ENCODE measurements at regions not wholly inside any gene's neighbourhood (a gene's known extent, or its start where the extent isn't known, plus 50 kb on each side); places are given as distances from the start of the nearest gene placed in this dataset.

GRCh38 chr16:9536905-9537304 lies 445.5 kb downstream of the HAPSTR1 start:
- DNase-seq, result no peak

- no peak for DNase-seq
These were observed 447.9 kb downstream of the HAPSTR1 start for GRCh38 chr16:9539346-9539745.

GRCh38 chr16:9541723-9542122 lies 450.3 kb downstream of the HAPSTR1 start:
- no peak for DNase-seq

GRCh38 chr16:9542165-9542755 lies 450.8 kb downstream of the HAPSTR1 start:
- DNase-seq, result no peak

GRCh38 chr16:9545522-9546437 lies 454.3 kb downstream of the HAPSTR1 start:
- no peak for DNase-seq

- no peak for DNase-seq
These were observed 455.0 kb downstream of the HAPSTR1 start for GRCh38 chr16:9546438-9546786.

- DNase-seq, result no peak
These were observed 458.0 kb downstream of the HAPSTR1 start for GRCh38 chr16:9549487-9549886.

- no peak for DNase-seq
These were observed 463.6 kb downstream of the HAPSTR1 start for GRCh38 chr16:9555051-9555450.

- no peak for DNase-seq
These were observed 465.7 kb downstream of the HAPSTR1 start for GRCh38 chr16:9556949-9557665.

- DNase-seq, result no peak
These were observed 466.3 kb downstream of the HAPSTR1 start for GRCh38 chr16:9557713-9558112.

- no peak for DNase-seq
These were observed 474.7 kb downstream of the HAPSTR1 start for GRCh38 chr16:9566099-9566498.

- no peak for DNase-seq
These were observed 476.2 kb downstream of the HAPSTR1 start for GRCh38 chr16:9567666-9568065.

GRCh38 chr16:9568261-9568660 lies 476.8 kb downstream of the HAPSTR1 start:
- DNase-seq, result no peak

GRCh38 chr16:9570521-9570920 lies 479.1 kb downstream of the HAPSTR1 start:
- no peak for DNase-seq

- DNase-seq, result no peak
These were observed 487.0 kb downstream of the HAPSTR1 start for GRCh38 chr16:9578459-9578858.

- DNase-seq, result no peak
These were observed 488.6 kb downstream of the HAPSTR1 start for GRCh38 chr16:9580025-9580424.

GRCh38 chr16:9593440-9593839 lies 502.0 kb downstream of the HAPSTR1 start:
- no peak for DNase-seq

GRCh38 chr16:9594047-9594446 lies 502.6 kb downstream of the HAPSTR1 start:
- no peak for DNase-seq

- no peak for DNase-seq
These were observed 503.5 kb downstream of the HAPSTR1 start for GRCh38 chr16:9594946-9595345.

GRCh38 chr16:9595393-9595792 lies 503.9 kb downstream of the HAPSTR1 start:
- no peak for DNase-seq

GRCh38 chr16:9596788-9597187 lies 505.3 kb downstream of the HAPSTR1 start:
- no peak for DNase-seq

- DNase-seq, result no peak
These were observed 506.7 kb downstream of the HAPSTR1 start for GRCh38 chr16:9597967-9598730.

GRCh38 chr16:9598731-9599083 lies 507.3 kb downstream of the HAPSTR1 start:
- DNase-seq, result no peak
